HG02763 (cell line): ENCODE measurements at regions not wholly inside any gene's neighbourhood (a gene's known extent, or its start where the extent isn't known, plus 50 kb on each side); places are given as distances from the start of the nearest gene placed in this dataset.
"Not testable (repeated sequence)": the region's sequence is repeated elsewhere in the genome, so short reads cannot be mapped to it uniquely, and the experiment has no call there.

Experiments used
- ATAC-seq: cut with Tn5 transposase; IDR thresholded peaks from one replicate; pipeline ENCODE4 v1.9.1; 2021; ENCODE audit warnings: mild to moderate bottlenecking, moderate library complexity; ENCODE audit not compliant: unreplicated experiment

GRCh38 chr4:31445526-31445925 lies 725.4 kb downstream of the PCDH7 start:
- ATAC-seq = no peak

DNA sequence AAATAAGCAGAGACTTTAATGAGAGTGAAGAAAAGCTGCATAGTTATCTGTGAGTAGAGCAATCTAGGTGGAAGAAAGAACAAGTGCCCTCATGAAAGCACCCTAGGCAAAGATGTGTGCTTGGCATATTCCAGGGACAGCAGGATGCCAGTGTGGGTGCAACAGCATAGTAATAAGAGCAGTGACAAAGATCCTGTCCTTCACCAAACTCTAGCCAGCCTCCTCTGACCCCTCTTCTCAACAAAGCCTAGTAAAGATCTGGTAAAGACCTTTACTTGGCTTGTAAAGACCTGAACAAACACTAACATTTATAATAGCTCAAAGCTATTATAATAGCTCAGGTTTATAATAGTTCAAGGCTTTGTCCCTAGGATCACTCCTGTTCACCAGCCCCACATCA lies 735.4 kb downstream of the PCDH7 start:
- ATAC-seq = no peak

DNA sequence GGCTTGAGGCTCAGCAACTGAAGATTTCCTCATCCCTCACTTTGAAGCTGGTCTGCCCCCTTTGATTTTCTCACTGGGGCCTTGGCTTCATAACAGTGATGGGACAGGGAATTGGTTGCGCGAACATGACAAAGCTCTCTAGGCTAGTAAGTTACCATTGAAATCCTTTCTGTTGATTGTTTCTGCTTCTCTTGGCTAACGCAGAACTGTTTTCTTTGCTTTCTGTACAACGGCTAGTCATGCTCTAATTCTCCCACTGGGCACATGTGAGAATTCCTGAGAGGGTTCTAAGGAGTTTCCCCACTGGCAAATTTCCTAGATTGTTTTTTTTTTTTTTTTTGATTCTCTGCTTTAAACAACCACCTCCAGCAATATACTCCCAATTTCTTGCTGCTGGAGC lies 738.6 kb downstream of the PCDH7 start:
- ATAC-seq = no peak

GRCh38 chr4:31461421-31461820 lies 741.3 kb downstream of the PCDH7 start:
- no peak for ATAC-seq

- no peak for ATAC-seq
These were observed 747.6 kb downstream of the PCDH7 start for GRCh38 chr4:31467781-31468180.

DNA sequence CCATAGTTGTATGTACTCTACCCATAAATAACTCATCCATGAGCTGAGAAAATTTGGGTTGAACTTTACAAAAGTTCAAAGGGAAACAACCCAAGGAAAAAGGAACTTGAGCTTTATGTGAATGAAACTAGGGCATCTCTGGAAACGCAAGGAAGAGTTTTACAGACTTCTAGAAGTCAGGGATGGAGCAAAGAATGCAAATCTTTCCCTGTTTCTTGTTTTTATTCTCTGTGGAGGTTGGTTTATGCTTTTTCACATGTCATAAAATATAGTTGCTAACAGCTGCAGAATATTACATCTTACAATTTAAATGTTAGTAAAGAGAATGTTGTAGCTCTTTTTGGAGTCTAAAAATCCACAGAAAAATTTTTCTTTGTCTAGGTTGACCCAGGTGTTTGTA lies 754.1 kb downstream of the PCDH7 start:
- no peak for ATAC-seq

GRCh38 chr4:31482691-31483090 lies 762.5 kb downstream of the PCDH7 start:
- no peak for ATAC-seq

GRCh38 chr4:31499216-31499615 lies 779.0 kb downstream of the PCDH7 start:
- not testable (repeated sequence) for ATAC-seq

- ATAC-seq = no peak
These were observed 796.4 kb downstream of the PCDH7 start for GRCh38 chr4:31516520-31516919.

GRCh38 chr4:31518796-31519250 lies 798.7 kb downstream of the PCDH7 start:
- no peak for ATAC-seq

DNA sequence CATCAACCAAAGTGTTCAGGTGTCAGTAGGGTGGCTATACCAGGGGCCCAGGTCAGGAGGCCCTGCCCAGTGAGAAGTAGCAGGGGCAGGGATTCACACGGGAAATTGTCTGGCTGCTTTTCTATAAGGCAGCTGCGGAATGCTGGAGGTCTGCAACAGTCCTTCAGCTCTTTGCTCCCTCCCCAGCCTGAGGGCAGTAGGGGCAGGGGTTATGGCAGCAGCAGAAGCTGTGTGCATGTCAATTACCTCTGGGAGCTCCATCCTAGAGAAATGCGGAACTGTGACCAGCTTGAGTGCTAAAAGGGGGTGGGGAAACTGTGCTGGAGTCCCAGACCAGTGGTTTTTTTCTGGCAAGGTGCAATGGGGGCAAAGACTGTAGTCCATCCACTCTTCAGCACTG lies 810.4 kb downstream of the PCDH7 start:
- no peak for ATAC-seq

DNA sequence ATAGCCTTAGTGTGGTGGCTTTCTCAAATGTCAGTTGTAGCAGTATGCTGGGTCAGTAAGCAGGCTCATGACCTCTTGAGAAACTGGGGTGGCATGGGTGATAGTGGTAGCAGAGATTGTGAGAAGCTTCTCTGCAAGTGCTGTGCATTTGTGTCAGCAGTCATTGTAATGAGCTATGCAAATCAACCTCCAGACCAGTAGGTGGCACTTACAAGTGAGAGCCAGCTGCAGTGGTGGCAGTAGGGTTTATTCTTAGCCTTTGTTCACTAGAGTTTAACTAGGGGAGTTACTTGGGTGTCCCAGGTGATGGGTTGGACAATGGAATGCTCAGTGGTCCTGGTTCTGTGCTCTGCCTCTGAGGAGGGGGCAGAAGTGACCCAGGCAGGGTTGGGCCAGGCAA lies 818.7 kb downstream of the PCDH7 start:
- no peak for ATAC-seq

GRCh38 chr4:31539284-31540069 lies 819.3 kb downstream of the PCDH7 start:
- no peak for ATAC-seq

DNA sequence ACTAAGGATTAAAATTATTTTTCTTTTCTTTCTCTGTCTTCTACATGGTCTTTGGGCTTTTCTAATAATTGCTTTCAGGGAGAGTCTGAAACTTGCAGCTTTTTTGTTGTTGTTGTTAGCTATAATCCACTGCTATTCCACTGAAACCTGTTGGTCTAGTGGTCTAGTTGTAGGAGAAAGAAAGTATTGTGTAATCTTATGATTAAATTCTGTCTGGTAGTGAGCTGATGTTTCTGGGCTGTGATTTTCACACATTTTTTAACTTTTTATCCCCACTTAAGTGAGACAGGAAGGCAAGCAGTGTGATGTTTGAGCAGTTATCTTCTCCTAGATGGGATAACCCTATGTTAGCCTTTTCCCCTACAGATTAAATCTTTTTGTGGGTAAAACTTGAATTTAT lies 825.2 kb downstream of the PCDH7 start:
- no peak for ATAC-seq

GRCh38 chr4:31545755-31546154 lies 825.6 kb downstream of the PCDH7 start:
- no peak for ATAC-seq

GRCh38 chr4:31548021-31548420 lies 827.9 kb downstream of the PCDH7 start:
- ATAC-seq = no peak

DNA sequence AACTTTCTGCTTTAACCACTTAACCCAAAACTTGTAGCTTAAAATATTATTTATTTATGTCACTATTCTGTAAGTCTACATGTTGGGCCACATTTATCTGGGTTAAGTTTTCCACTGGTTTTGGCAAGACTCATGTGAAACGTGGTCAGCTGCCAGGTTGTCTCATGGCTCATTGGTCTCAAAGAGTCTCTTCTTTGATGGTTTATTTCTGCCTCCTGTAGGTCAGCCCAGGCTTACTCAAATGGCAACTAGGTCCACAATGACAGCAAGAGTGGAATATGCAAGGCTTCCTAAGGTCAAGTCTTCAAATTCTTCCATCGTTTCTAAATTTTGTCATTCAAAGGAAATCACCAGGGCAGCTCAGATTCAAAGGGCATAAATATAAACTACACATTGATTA lies 828.7 kb downstream of the PCDH7 start:
- no peak for ATAC-seq

DNA sequence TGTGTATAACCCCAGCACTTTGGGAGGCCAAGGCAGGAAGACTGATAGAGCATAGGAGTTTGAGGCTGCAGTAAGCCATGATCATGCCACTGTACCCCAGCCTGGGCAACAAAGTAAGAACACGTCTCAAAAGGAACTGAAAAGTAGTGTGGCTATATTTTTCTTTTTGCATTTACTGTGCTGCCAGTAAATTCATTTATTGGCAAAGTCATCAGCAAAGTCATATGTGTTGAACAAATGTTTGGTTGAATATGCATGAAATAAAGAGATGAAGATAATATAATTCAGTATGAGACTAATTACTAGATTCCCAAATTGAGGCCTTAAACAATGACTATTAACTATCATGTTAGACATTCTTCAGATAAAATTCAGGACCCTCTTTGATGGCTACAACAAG lies 829.1 kb downstream of the PCDH7 start:
- ATAC-seq = no peak

DNA sequence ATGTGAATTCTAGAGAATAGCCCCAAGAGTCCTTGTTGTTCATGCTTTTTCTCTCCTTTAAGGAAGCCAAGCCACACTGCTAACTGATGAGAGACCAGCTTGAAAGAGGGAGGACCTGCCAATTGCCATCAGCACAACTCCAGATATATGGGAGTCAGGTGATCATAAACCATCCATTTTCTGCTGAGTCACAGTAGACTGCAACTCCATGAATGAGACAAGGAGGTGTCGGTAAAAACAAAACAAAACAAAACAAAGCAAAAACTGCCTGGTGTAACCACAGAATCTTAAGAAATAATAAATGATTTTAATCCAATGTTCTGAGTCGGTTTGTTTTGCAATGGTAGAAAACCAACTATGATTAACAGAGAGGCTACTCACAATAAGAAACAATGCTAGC lies 837.3 kb downstream of the PCDH7 start:
- no peak for ATAC-seq

DNA sequence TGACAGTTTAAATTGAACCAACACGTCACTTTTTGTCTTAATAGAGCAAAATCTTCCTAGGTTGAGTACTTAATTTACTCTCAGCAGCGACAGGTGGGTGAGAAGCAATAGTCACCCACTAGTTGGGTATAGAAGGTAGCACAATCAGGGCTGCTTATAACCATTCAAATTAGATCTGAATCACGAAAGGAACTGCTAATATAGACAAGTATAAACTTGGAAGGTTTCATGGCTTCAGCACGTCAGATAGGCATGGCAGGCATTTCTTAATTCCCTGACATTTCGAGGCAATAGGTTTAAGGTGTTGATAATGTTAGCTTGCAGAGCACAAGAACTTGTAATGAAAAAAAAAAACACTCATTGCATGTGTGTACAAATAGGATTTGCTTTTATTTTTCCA lies 853.4 kb downstream of the PCDH7 start:
- ATAC-seq = no peak

- no peak for ATAC-seq
These were observed 855.3 kb downstream of the PCDH7 start for GRCh38 chr4:31575504-31575903.

GRCh38 chr4:31580843-31581242 lies 860.7 kb downstream of the PCDH7 start:
- ATAC-seq = no peak

- ATAC-seq = no peak
These were observed 865.3 kb downstream of the PCDH7 start for GRCh38 chr4:31585503-31585902.
